ENCODE measurements at regions not wholly inside any gene's neighbourhood (a gene's known extent, or its start where the extent isn't known, plus 50 kb on each side); places are given as distances from the start of the nearest gene placed in this dataset.

GRCh38 chr3:45322616-45323015 is 65.8 kb upstream of the LARS2 start:
- Histone ChIP-seq H3K18ac (ENCODE audit: low read depth, low read length) (no peak overlapping the region), H3K9me3 (ENCODE audit: control insufficient read depth, insufficient read depth, low read length) (no peaks in the 10 kb centered on the region), H3K4me3 (ENCODE audit: insufficient read depth, low read depth, low read length) (no peak overlapping the region), H2BK15ac (ENCODE audit: low read depth, low read length) (no peak overlapping the region), H3K14ac (replicated peaks; ENCODE audit: low read depth, low read length) (no peak overlapping the region), H2AFZ (replicated peaks; ENCODE audit: low read length, poor library complexity) (no peak overlapping the region), H2BK5ac (ENCODE audit: low read depth, low read length, poor library complexity, severe bottlenecking) (no peak overlapping the region), H4K8ac (ENCODE audit: low read depth in 2 of 2, low read length in 2 of 2) (no peak overlapping the region), H4K91ac (ENCODE audit: insufficient read depth, low read depth, low read length) (no peak overlapping the region), H3K23ac (ENCODE audit: low read depth, low read length) (no peak overlapping the region), H2AK5ac (ENCODE audit: low read depth, low read length) (no peak overlapping the region), H3K36me3 (ENCODE audit: control insufficient read depth, insufficient read depth, low read length) (no peaks in the 10 kb centered on the region), H2BK20ac (ENCODE audit: low read depth, low read length) (no peak overlapping the region), H3K4me2 (ENCODE audit: low read depth, low read length) (no peak overlapping the region), H2AK9ac (replicated peaks; ENCODE audit: low read depth, low read length, poor library complexity) (peak overlapping the region; percentile 57), H3K27ac (ENCODE audit: insufficient read depth, low read length) (no peak overlapping the region), H3K9me1 (ENCODE audit: insufficient read depth, low read length) (no peaks in the 10 kb centered on the region), H3K4me1 (ENCODE audit: control insufficient read depth, insufficient read depth, low read length) (no peaks in the 10 kb centered on the region), H3K79me1 (ENCODE audit: low read depth in 1 of 2, low read length in 2 of 2) (no peaks in the 10 kb centered on the region), H3K56ac (ENCODE audit: extremely low read depth, insufficient read depth, low read length) (no peak overlapping the region), H3K9ac (ENCODE audit: low read depth, low read length) (no peak overlapping the region), H3K4ac (ENCODE audit: low read depth, low read length) (no peak overlapping the region), H2BK120ac (ENCODE audit: low read depth, low read length) (no peak overlapping the region), H3K27me3 (ENCODE audit: control insufficient read depth, insufficient read depth, low read length) (peaks cover 49% of the 10 kb centered on the region), H4K5ac (ENCODE audit: low read depth, low read length) (no peak overlapping the region), H4K20me1 (ENCODE audit: insufficient read depth, low read length) (no peaks in the 10 kb centered on the region)
- TF ChIP-seq MAFK (IDR thresholded peaks at IDR 0.05; ENCODE audit: low read depth, low read length) (no peak), MXI1 (IDR thresholded peaks at IDR 0.05; ENCODE audit: borderline replicate concordance, low read depth, low read length) (no peak)
- ATAC-seq (ENCODE audit: low read depth) (no peak), DNase-seq (no peak)
- dilution Hi-C loops (cut with HindIII; ENCODE audit: low sequenced_read_pairs, unreplicated experiment) (no loop called here), in situ Hi-C loops (cut with MboI; ENCODE audit: low sequenced_read_pairs) (no loop called here), intact Hi-C loops (cut with micrococcal nuclease) (no loop called here)
- POLR2A ChIA-PET (ENCODE audit: unreplicated experiment): no interaction called here
- CTCF ChIA-PET: no interaction called here
- BruUV-seq (replicated peaks): no TSS peak
- WGBS, 2 experiments (ENCODE audit: extremely low coverage in 2 of 2, insufficient read length in 1 of 2): 80% methylated on average over 1 of the region's 4 CpGs; no CpG with 5 or more reads in 1 of the 2 experiments
